Peyer's patch (tissue), 4 donors: ENCODE measurements at regions not wholly inside any gene's neighbourhood (a gene's known extent, or its start where the extent isn't known, plus 50 kb on each side); places are given as distances from the start of the nearest gene placed in this dataset.
"Not testable (repeated sequence)": the region's sequence is repeated elsewhere in the genome, so short reads cannot be mapped to it uniquely, and the experiment has no call there.

Source experiments
- DNase-seq, 3 donors: peaks; one replicate each; pipeline ENCODE4 v3.0.0-alpha.2; 2017 to 2019
- H3K27ac ChIP-seq, 4 donors: fragments of 200-600 bp; sonication (generic); one replicate each; pipeline ENCODE4 v1.5.1; 2016 to 2019
- H3K27me3 ChIP-seq, 2 donors: fragments of 200-600 bp; sonication (generic); one replicate each; pipeline ENCODE4 v1.5.1; 2019
- H3K36me3 ChIP-seq, 3 donors: fragments of 200-600 bp; sonication (generic); one replicate each; pipeline ENCODE4 v1.5.1; 2016 to 2019
- H3K4me1 ChIP-seq, 4 donors: fragments of 200-600 bp; sonication (generic); one replicate each; pipeline ENCODE4 v1.5.1; 2016 to 2019
- H3K4me3 ChIP-seq, 4 donors: fragments of 200-600 bp; sonication (generic); 1 replicate in 3 of 4; 2 replicates in 1 of 4; pipeline ENCODE4 v1.5.1; 2016 to 2019; ENCODE audit warnings: mild to moderate bottlenecking in 1 of 4
- H3K9me3 ChIP-seq, 4 donors: fragments of 200-600 bp; sonication (generic); one replicate each; pipeline ENCODE4 v1.5.1; 2016 to 2019; ENCODE audit warnings: mild to moderate bottlenecking in 1 of 4
- CTCF ChIP-seq, 6 experiments: fragments of 450-650 bp in 4 of 6; fragments of 200-600 bp in 2 of 6; sonication (generic) in 1 of 6; IDR thresholded peaks; one replicate each; pipeline ENCODE4 v1.5.1; 2017 to 2019; ENCODE audit warnings: antibody characterized with exemption in 6 of 6, mild to moderate bottlenecking in 3 of 6, moderate library complexity in 1 of 6
- POLR2A ChIP-seq, 2 donors: fragments of 450-650 bp; IDR thresholded peaks; one replicate each; pipeline ENCODE4 v1.5.1; 2017; ENCODE audit warnings: antibody characterized with exemption in 2 of 2, mild to moderate bottlenecking in 2 of 2, moderate library complexity in 2 of 2

GRCh38 chr6:71681234-71681867, 205.0 kb upstream of the RIMS1 start:
- TF ChIP-seq POLR2A (IDR thresholded peaks at IDR 0.05) (no peak), CTCF (IDR thresholded peaks at IDR 0.05) (no peak)
- no peaks in the 10 kb centered on the region for H3K4me1 ChIP-seq
- no peaks in the 10 kb centered on the region for H3K27me3 ChIP-seq
- H3K36me3 ChIP-seq: no peaks in the 10 kb centered on the region
- H3K4me3 ChIP-seq: no peak overlapping the region
- H3K9me3 ChIP-seq: no peaks in the 10 kb centered on the region
- no peak for DNase-seq
- H3K27ac ChIP-seq: no peak overlapping the region

DNA sequence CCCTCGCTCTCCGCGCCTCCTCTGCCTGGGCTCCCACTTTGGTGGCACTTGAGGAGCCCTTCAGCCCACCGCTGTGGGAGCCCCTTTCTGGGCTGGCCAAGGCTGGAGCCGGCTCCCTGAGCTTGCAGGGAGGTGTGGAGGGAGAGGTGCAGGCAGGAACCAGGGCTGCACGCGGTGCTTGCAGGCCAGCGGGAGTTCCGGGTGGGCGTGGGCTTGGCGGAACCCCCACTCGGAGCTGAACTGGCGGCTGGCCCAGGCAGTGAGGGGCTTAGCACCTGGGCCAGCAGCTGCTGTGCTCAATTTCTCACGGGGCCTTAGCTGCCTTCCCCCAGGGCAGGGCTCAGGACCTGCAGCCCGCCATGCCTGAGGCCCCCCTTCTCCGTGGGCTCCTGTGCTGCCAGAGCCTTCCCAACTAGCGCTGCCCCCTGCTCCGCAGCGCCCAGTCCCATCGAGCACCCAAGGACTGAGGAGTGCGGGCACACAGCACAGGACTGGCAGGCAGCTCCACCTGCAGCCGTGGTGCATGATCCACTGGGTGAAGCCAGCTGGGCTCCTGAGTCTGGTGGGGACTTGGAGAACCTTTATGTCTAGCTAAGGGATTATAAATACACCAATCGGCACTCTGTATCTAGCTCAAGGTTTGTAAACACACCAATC, 200.2 kb upstream of the RIMS1 start:
- not testable (repeated sequence) for H3K36me3 ChIP-seq, H3K9me3 ChIP-seq, H3K4me3 ChIP-seq, H3K4me1 ChIP-seq, H3K27ac ChIP-seq, DNase-seq, H3K27me3 ChIP-seq

- no peak for DNase-seq
- no peak overlapping the region for H3K4me3 ChIP-seq
- H3K27me3 ChIP-seq: no peaks in the 10 kb centered on the region
- H3K4me1 ChIP-seq: no peaks in the 10 kb centered on the region
- no peaks in the 10 kb centered on the region for H3K9me3 ChIP-seq
- no peak overlapping the region for H3K27ac ChIP-seq
- H3K36me3 ChIP-seq: no peaks in the 10 kb centered on the region
- TF ChIP-seq CTCF (IDR thresholded peaks at IDR 0.05): no peak
- TF ChIP-seq POLR2A (IDR thresholded peaks at IDR 0.05): no peak
These were observed 187.6 kb upstream of the RIMS1 start for GRCh38 chr6:71698702-71699101.

DNA sequence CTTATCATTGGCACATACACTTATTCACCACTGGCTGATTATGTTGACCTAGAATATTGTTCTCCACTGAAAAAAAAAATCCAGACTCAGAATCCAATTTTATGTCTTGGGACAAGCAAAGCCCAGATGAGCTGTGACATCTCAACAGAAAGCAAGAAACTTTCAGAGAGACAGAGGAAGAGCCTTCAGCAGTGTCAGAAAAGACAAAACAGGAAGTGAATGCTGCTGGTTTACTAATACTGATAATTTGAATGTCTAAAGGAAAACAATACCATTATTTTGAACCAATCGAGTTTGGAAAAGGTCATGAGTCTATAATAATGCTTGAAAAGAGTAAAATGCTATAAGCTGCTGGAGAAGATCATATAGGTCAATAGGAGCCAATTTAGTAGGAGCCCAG, 179.8 kb upstream of the RIMS1 start:
- TF ChIP-seq CTCF (IDR thresholded peaks at IDR 0.05): no peak
- TF ChIP-seq POLR2A (IDR thresholded peaks at IDR 0.05): no peak
- Histone ChIP-seq H3K27me3 (no peaks in the 10 kb centered on the region), H3K27ac (no peak overlapping the region), H3K36me3 (no peaks in the 10 kb centered on the region), H3K9me3 (no peaks in the 10 kb centered on the region), H3K4me1 (no peaks in the 10 kb centered on the region), H3K4me3 (no peak overlapping the region)
- DNase-seq: no peak

DNA sequence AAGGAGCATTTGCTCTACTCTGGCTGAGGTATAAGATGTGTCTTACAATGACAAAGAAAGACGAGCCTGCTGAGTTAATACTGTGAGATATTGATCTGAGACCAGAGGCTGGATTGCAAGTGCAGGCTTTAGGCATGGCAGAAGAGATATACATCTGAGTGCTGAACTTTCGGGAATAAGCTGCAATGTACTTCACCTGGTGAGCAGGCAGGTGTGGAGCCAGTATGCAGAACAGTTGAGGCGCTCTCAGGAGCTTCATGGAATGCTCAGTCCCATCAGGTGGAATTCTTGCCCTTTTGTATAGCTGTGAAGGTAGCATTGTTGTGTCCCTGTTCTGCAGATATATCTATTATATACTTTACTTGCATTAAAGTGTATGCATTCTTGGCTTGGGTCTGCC, 179.3 kb upstream of the RIMS1 start:
- Histone ChIP-seq H3K4me3 (no peak overlapping the region), H3K36me3 (no peaks in the 10 kb centered on the region), H3K27ac (no peak overlapping the region), H3K4me1 (no peaks in the 10 kb centered on the region), H3K9me3 (no peaks in the 10 kb centered on the region), H3K27me3 (no peaks in the 10 kb centered on the region)
- TF ChIP-seq POLR2A (IDR thresholded peaks at IDR 0.05) (no peak), CTCF (IDR thresholded peaks at IDR 0.05) (no peak)
- DNase-seq: no peak

GRCh38 chr6:71720705-71721104, 165.6 kb upstream of the RIMS1 start:
- H3K9me3 ChIP-seq: no peaks in the 10 kb centered on the region
- peaks cover 0 to 9% (median 0%) of the 10 kb centered on the region in 4 donors for H3K4me1 ChIP-seq
- DNase-seq: no peak
- no peaks in the 10 kb centered on the region for H3K27me3 ChIP-seq
- TF ChIP-seq CTCF (IDR thresholded peaks at IDR 0.05): no peak
- TF ChIP-seq POLR2A (IDR thresholded peaks at IDR 0.05): no peak
- no peak overlapping the region for H3K4me3 ChIP-seq
- no peaks in the 10 kb centered on the region for H3K36me3 ChIP-seq
- H3K27ac ChIP-seq: no peak overlapping the region
